Skeletal muscle satellite cell (primary cell): ENCODE measurements at regions not wholly inside any gene's neighbourhood (a gene's known extent, or its start where the extent isn't known, plus 50 kb on each side); places are given as distances from the start of the nearest gene placed in this dataset.

Source experiments
- H3K27me3 ChIP-seq: 2 replicates; pipeline ENCODE4 v1.7.0; 2013; ENCODE audit warnings: low read length; ENCODE audit not compliant: control insufficient read depth, insufficient read depth
- H3K36me3 ChIP-seq: 2 replicates; pipeline ENCODE4 v1.7.0; 2013; ENCODE audit warnings: mild to moderate bottlenecking, control low read depth, low read length; ENCODE audit not compliant: insufficient read depth
- H3K4me1 ChIP-seq: 2 replicates; pipeline ENCODE4 v1.7.0; 2013; ENCODE audit warnings: low read length; ENCODE audit not compliant: control insufficient read depth, insufficient read depth
- H3K4me2 ChIP-seq: 2 replicates; pipeline ENCODE4 v1.7.0; 2013; ENCODE audit warnings: mild to moderate bottlenecking, low read length
- H3K4me3 ChIP-seq: 2 replicates; pipeline ENCODE4 v1.7.0; 2013; ENCODE audit warnings: low read length
- H3K9ac ChIP-seq: 2 replicates; pipeline ENCODE4 v1.7.0; 2013; ENCODE audit warnings: mild to moderate bottlenecking, low read depth, low read length, moderate library complexity
- H3K9me3 ChIP-seq: replicated peaks from 2 replicates; pipeline ENCODE4 v1.7.0; 2013; ENCODE audit warnings: mild to moderate bottlenecking, control low read depth, low read length

- no peak overlapping the region for H3K4me3 ChIP-seq
These were observed 477.7 kb upstream of the NOVA1 start for GRCh38 chr14:27075503-27075902.

GRCh38 chr14:27077214-27077613, 479.4 kb upstream of the NOVA1 start:
- Histone ChIP-seq H3K4me3 (no peak overlapping the region), H3K9ac (no peak overlapping the region), H3K9me3 (no peaks in the 10 kb centered on the region), H3K4me1 (no peaks in the 10 kb centered on the region), H3K36me3 (no peaks in the 10 kb centered on the region), H3K27me3 (no peaks in the 10 kb centered on the region), H3K4me2 (no peak overlapping the region)

More at GRCh38 chr14:27075503-27075902, 477.7 kb upstream of the NOVA1 start:
- Histone ChIP-seq H3K27me3 (no peaks in the 10 kb centered on the region), H3K36me3 (no peaks in the 10 kb centered on the region), H3K9ac (no peak overlapping the region), H3K4me1 (no peaks in the 10 kb centered on the region), H3K4me2 (no peak overlapping the region), H3K9me3 (no peaks in the 10 kb centered on the region)

- Histone ChIP-seq H3K9me3 (no peaks in the 10 kb centered on the region), H3K27me3 (no peaks in the 10 kb centered on the region), H3K9ac (no peak overlapping the region), H3K4me2 (no peak overlapping the region), H3K4me1 (no peaks in the 10 kb centered on the region), H3K36me3 (no peaks in the 10 kb centered on the region), H3K4me3 (no peak overlapping the region)
These were observed 479.9 kb upstream of the NOVA1 start for GRCh38 chr14:27077710-27078109.

GRCh38 chr14:27078191-27078590, 480.4 kb upstream of the NOVA1 start:
- Histone ChIP-seq H3K9me3 (no peaks in the 10 kb centered on the region), H3K4me3 (no peak overlapping the region), H3K9ac (no peak overlapping the region), H3K4me2 (no peak overlapping the region), H3K4me1 (no peaks in the 10 kb centered on the region), H3K36me3 (no peaks in the 10 kb centered on the region), H3K27me3 (no peaks in the 10 kb centered on the region)

GRCh38 chr14:27079716-27080115, 481.9 kb upstream of the NOVA1 start:
- H3K9ac ChIP-seq, result no peak overlapping the region
- no peak overlapping the region for H3K4me3 ChIP-seq
- no peaks in the 10 kb centered on the region for H3K27me3 ChIP-seq
- H3K4me2 ChIP-seq, result no peak overlapping the region
- no peaks in the 10 kb centered on the region for H3K9me3 ChIP-seq
- no peaks in the 10 kb centered on the region for H3K4me1 ChIP-seq
- no peaks in the 10 kb centered on the region for H3K36me3 ChIP-seq

- no peaks in the 10 kb centered on the region for H3K36me3 ChIP-seq
- no peak overlapping the region for H3K9ac ChIP-seq
- no peaks in the 10 kb centered on the region for H3K27me3 ChIP-seq
- no peaks in the 10 kb centered on the region for H3K4me1 ChIP-seq
- no peak overlapping the region for H3K4me2 ChIP-seq
- no peaks in the 10 kb centered on the region for H3K9me3 ChIP-seq
- H3K4me3 ChIP-seq, result no peak overlapping the region
These were observed 487.7 kb upstream of the NOVA1 start for GRCh38 chr14:27085500-27085899.

- Histone ChIP-seq H3K9me3 (no peaks in the 10 kb centered on the region), H3K27me3 (no peaks in the 10 kb centered on the region), H3K36me3 (no peaks in the 10 kb centered on the region), H3K4me3 (no peak overlapping the region), H3K9ac (no peak overlapping the region), H3K4me1 (no peaks in the 10 kb centered on the region), H3K4me2 (no peak overlapping the region)
These were observed 492.9 kb upstream of the NOVA1 start for GRCh38 chr14:27090716-27091115.

- H3K27me3 ChIP-seq, result no peaks in the 10 kb centered on the region
- no peak overlapping the region for H3K9ac ChIP-seq
- no peaks in the 10 kb centered on the region for H3K9me3 ChIP-seq
- H3K4me1 ChIP-seq, result no peaks in the 10 kb centered on the region
- no peak overlapping the region for H3K4me2 ChIP-seq
- H3K4me3 ChIP-seq, result no peak overlapping the region
- H3K36me3 ChIP-seq, result no peaks in the 10 kb centered on the region
These were observed 494.1 kb upstream of the NOVA1 start for GRCh38 chr14:27091973-27092372.

GRCh38 chr14:27096091-27096490, 498.3 kb upstream of the NOVA1 start:
- no peak overlapping the region for H3K4me3 ChIP-seq
- no peak overlapping the region for H3K9ac ChIP-seq
- H3K4me2 ChIP-seq, result no peak overlapping the region
- no peaks in the 10 kb centered on the region for H3K4me1 ChIP-seq
- no peaks in the 10 kb centered on the region for H3K36me3 ChIP-seq
- peaks cover 3% of the 10 kb centered on the region for H3K9me3 ChIP-seq
- no peaks in the 10 kb centered on the region for H3K27me3 ChIP-seq

- peaks cover 3% of the 10 kb centered on the region for H3K9me3 ChIP-seq
- no peaks in the 10 kb centered on the region for H3K36me3 ChIP-seq
- H3K4me1 ChIP-seq, result no peaks in the 10 kb centered on the region
- H3K27me3 ChIP-seq, result no peaks in the 10 kb centered on the region
- no peak overlapping the region for H3K4me2 ChIP-seq
- H3K9ac ChIP-seq, result no peak overlapping the region
- no peak overlapping the region for H3K4me3 ChIP-seq
These were observed 500.6 kb upstream of the NOVA1 start for GRCh38 chr14:27098451-27098850.

GRCh38 chr14:27114180-27114579, 516.3 kb upstream of the NOVA1 start:
- Histone ChIP-seq H3K9ac (no peak overlapping the region), H3K27me3 (no peaks in the 10 kb centered on the region), H3K4me2 (no peak overlapping the region), H3K36me3 (no peaks in the 10 kb centered on the region), H3K4me3 (no peak overlapping the region), H3K4me1 (no peaks in the 10 kb centered on the region), H3K9me3 (no peaks in the 10 kb centered on the region)

GRCh38 chr14:27123162-27123561, 525.3 kb upstream of the NOVA1 start:
- Histone ChIP-seq H3K9ac (no peak overlapping the region), H3K4me3 (no peak overlapping the region), H3K36me3 (no peaks in the 10 kb centered on the region), H3K9me3 (no peaks in the 10 kb centered on the region), H3K27me3 (no peaks in the 10 kb centered on the region), H3K4me2 (no peak overlapping the region), H3K4me1 (no peaks in the 10 kb centered on the region)
